HCT116 (cell line): ENCODE measurements at regions not wholly inside any gene's neighbourhood (a gene's known extent, or its start where the extent isn't known, plus 50 kb on each side); places are given as distances from the start of the nearest gene placed in this dataset.

ENCODE experiments used
- ATAC-seq: fragments of 200-7000 bp; cut with Tn5 transposase; 2 replicates; pipeline ENCODE4 v1.9.1; 2020; ENCODE audit warnings: mild to moderate bottlenecking, moderate library complexity
- BruUV-seq: library from RNA; stranded (reverse); fragments of 400-500 nt; replicated peaks from 2 replicates; lab custom pipeline; 2021; lab: Mats Ljungman, UMichigan
- CTCF ChIA-PET: fragments of 300-600 bp; sonication (Branson Sonifier 250); formaldehyde crosslinking; loops from one replicate; lab custom pipeline; 2021; ENCODE audit warnings: antibody characterized with exemption; lab: Charles Lee
- POLR2A ChIA-PET: fragments of 300-600, 350-600 bp; sonication (Branson Sonifier 250); formaldehyde crosslinking; loops from one replicate; lab custom pipeline; 2021; ENCODE audit warnings: antibody characterized with exemption; lab: Charles Lee
- RAD21 ChIA-PET, 2 experiments: fragments of 300-600 bp; sonication (Branson Sonifier 250); formaldehyde crosslinking; loops; one replicate each; lab custom pipeline; 2023; ENCODE audit warnings: low total read pairs in 2 of 2; ENCODE audit not compliant: uncharacterized antibody in 2 of 2, unreplicated experiment in 2 of 2, low non-redundant PET in 1 of 2; lab: Charles Lee
- DNase-seq: peaks from one replicate; pipeline ENCODE4 v3.0.0-alpha.2; 2010; ENCODE audit warnings: low read depth, low spot score
- H2AFZ ChIP-seq: fragments of 200-600 bp; shearing (Covaris generic), sonication (generic); 2 replicates; pipeline ENCODE4 v1.6.1; 2017; ENCODE audit warnings: low read depth, mixed run types, mixed read lengths, antibody characterized with exemption, low read length; ENCODE audit not compliant: poor library complexity, severe bottlenecking
- H3K27ac ChIP-seq: 2 replicates; pipeline ENCODE4 v1.5.1; 2012; ENCODE audit warnings: low read depth, low read length
- H3K27me3 ChIP-seq: fragments of 200-600 bp; sonication (generic); 2 replicates; pipeline ENCODE4 v1.6.1; 2016; ENCODE audit warnings: mixed run types, low read length, mixed read lengths; ENCODE audit not compliant: insufficient read depth
- H3K36me3 ChIP-seq, 2 experiments: fragments of 200-500 bp in 1 of 2; fragments of 200-600 bp in 1 of 2; sonication (Bioruptor generic) in 1 of 2; sonication (generic) in 1 of 2; 2 replicates each; pipeline versions ENCODE4 v1.5.1 to v1.6.1; 2014 to 2016; ENCODE audit warnings: low read length in 2 of 2, inconsistent platforms in 1 of 2, mixed read lengths in 1 of 2, mixed run types in 1 of 2; ENCODE audit not compliant: insufficient read depth in 2 of 2, control insufficient read depth in 1 of 2
- H3K4me1 ChIP-seq, 2 experiments: fragments of 200-600 bp in 1 of 2; sonication (generic) in 1 of 2; 2 replicates each; pipeline versions ENCODE4 v1.5.1 to v1.6.1; 2012 to 2017; ENCODE audit warnings: low read length in 2 of 2, inconsistent platforms in 1 of 2, mild to moderate bottlenecking in 1 of 2, mixed read lengths in 1 of 2, mixed run types in 1 of 2, moderate library complexity in 1 of 2; ENCODE audit not compliant: insufficient read depth in 2 of 2, control insufficient read depth in 1 of 2
- H3K4me2 ChIP-seq: fragments of 200-600 bp; sonication (generic); 2 replicates; pipeline ENCODE4 v1.6.1; 2017; ENCODE audit warnings: mixed run types, low read length, mixed read lengths
- H3K4me3 ChIP-seq, 2 experiments: fragments of 200-600 bp in 1 of 2; sonication (generic) in 1 of 2; replicated peaks in 1 of 2; 2 replicates each; pipeline ENCODE4 v1.5.1; 2011 to 2016; ENCODE audit warnings: low read length in 2 of 2, control low read depth in 1 of 2, low read depth in 1 of 2, mild to moderate bottlenecking in 1 of 2, mixed read lengths in 1 of 2, mixed run types in 1 of 2
- H3K79me2 ChIP-seq: fragments of 200-600 bp; sonication (generic); 2 replicates; pipeline ENCODE4 v1.6.1; 2017; ENCODE audit warnings: mild to moderate bottlenecking, mixed run types, low read length, moderate library complexity, mixed read lengths; ENCODE audit not compliant: insufficient read depth
- H3K9ac ChIP-seq: fragments of 200-600 bp; sonication (generic); 2 replicates; pipeline ENCODE4 v1.6.1; 2016; ENCODE audit warnings: low read length, mixed read lengths
- H3K9me2 ChIP-seq: fragments of 200-600 bp; sonication (generic), shearing (Covaris generic); 2 replicates; pipeline ENCODE4 v1.6.1; 2017; ENCODE audit warnings: mixed run types, mild to moderate bottlenecking, moderate library complexity; ENCODE audit not compliant: insufficient read depth
- H3K9me3 ChIP-seq, 2 experiments: fragments of 200-500 bp in 1 of 2; fragments of 200-600 bp in 1 of 2; sonication (Bioruptor generic) in 1 of 2; sonication (generic) in 1 of 2; 2 replicates each; pipeline ENCODE4 v1.6.1; 2014 to 2017; ENCODE audit warnings: low read length in 2 of 2, mixed read lengths in 2 of 2, inconsistent platforms in 1 of 2, low read depth in 1 of 2, mild to moderate bottlenecking in 1 of 2, mixed run types in 1 of 2, moderate library complexity in 1 of 2; ENCODE audit not compliant: control insufficient read depth in 1 of 2, insufficient read depth in 1 of 2
- H4K20me1 ChIP-seq: fragments of 200-600 bp; sonication (generic), shearing (Covaris generic); 2 replicates; pipeline ENCODE4 v1.6.1; 2017; ENCODE audit warnings: mixed run types, mild to moderate bottlenecking, moderate library complexity; ENCODE audit not compliant: insufficient read depth
- CBX3 ChIP-seq: IDR thresholded peaks from 2 replicates; pipeline ENCODE4 v1.6.1; 2012; ENCODE audit warnings: low read depth
- CEBPB ChIP-seq: IDR thresholded peaks from 2 replicates; pipeline ENCODE4 v1.6.1; 2012; ENCODE audit warnings: low read depth
- EZH2 ChIP-seq: fragments of 200-600 bp; sonication (generic); IDR thresholded peaks from 2 replicates; pipeline ENCODE4 v1.6.1; 2017; ENCODE audit warnings: antibody characterized with exemption, mixed run types
- FOSL1 ChIP-seq: IDR thresholded peaks from 2 replicates; pipeline ENCODE4 v1.6.1; 2012; ENCODE audit warnings: low read depth
- MAX ChIP-seq: IDR thresholded peaks from 2 replicates; pipeline ENCODE4 v1.6.1; 2012
- POLR2A ChIP-seq: IDR thresholded peaks from 2 replicates; pipeline ENCODE4 v1.7.0; 2011; ENCODE audit warnings: borderline replicate concordance; ENCODE audit not compliant: insufficient read depth, insufficient read length; ENCODE audit errors: extremely low read depth
- RAD21 ChIP-seq: IDR thresholded peaks from 2 replicates; pipeline ENCODE4 v1.6.1; 2012; ENCODE audit warnings: low read depth, mild to moderate bottlenecking
- SIN3A ChIP-seq: IDR thresholded peaks from 2 replicates; pipeline ENCODE4 v1.6.1; 2012; ENCODE audit warnings: low read depth
- SRF ChIP-seq: IDR thresholded peaks from 2 replicates; pipeline ENCODE4 v1.6.1; 2012; ENCODE audit warnings: low read depth
- TCF7L2 ChIP-seq: IDR thresholded peaks from 2 replicates; pipeline ENCODE4 v1.7.0; 2011; ENCODE audit warnings: borderline replicate concordance, inconsistent platforms; ENCODE audit not compliant: insufficient read depth, insufficient read length; ENCODE audit errors: extremely low read depth
- YY1 ChIP-seq: IDR thresholded peaks from 2 replicates; pipeline ENCODE4 v1.6.1; 2011; ENCODE audit warnings: low read length, low read depth, moderate library complexity, mild to moderate bottlenecking; ENCODE audit not compliant: insufficient replicate concordance; ENCODE audit errors: extremely low read depth
- ZFX ChIP-seq: fragments of 450-650 bp; IDR thresholded peaks from 2 replicates; pipeline ENCODE4 v1.6.1; 2017
- ZNF274 ChIP-seq: fragments of 200-500 bp; sonication (Bioruptor generic); IDR thresholded peaks from 2 replicates; pipeline ENCODE4 v1.6.1; 2014; ENCODE audit warnings: mild to moderate bottlenecking, low read depth, low read length, inconsistent platforms
- intact Hi-C: fragments of 100-400 bp; cut with micrococcal nuclease; formaldehyde crosslinking; loops from 2 replicates; pipeline ENCODE4 v1.10.0; 2022
- TF ChIP-seq, protein P1 (sequence below): IDR thresholded peaks from 2 replicates; pipeline ENCODE4 v1.6.1; 2012

- Histone ChIP-seq H3K27ac (no peak overlapping the region), H4K20me1 (no peaks in the 10 kb centered on the region), H3K9ac (no peak overlapping the region), H3K4me3 (no peak overlapping the region), H2AFZ (no peak overlapping the region), H3K9me2 (no peaks in the 10 kb centered on the region), H3K9me3 (peaks cover 3 to 11% of the 10 kb centered on the region in 2 experiments; a peak in 2 of 4 replicates), H3K4me2 (no peak overlapping the region), H3K4me1 (no peaks in the 10 kb centered on the region), H3K36me3 (no peaks in the 10 kb centered on the region), H3K79me2 (no peaks in the 10 kb centered on the region), H3K27me3 (no peaks in the 10 kb centered on the region)
- ChIA-PET CTCF (no interaction called here), RAD21 (no interaction called here), POLR2A (no interaction called here)
- no peak for DNase-seq
- TF ChIP-seq ZNF274 (no peak), SIN3A (no peak), SRF (no peak), MAX (no peak), ZFX (no peak), POLR2A (no peak), YY1 (no peak), EZH2 (no peak), CEBPB (no peak), TCF7L2 (no peak), CBX3 (no peak), RAD21 (no peak), FOSL1 (no peak)
- TF ChIP-seq, protein P1, sequence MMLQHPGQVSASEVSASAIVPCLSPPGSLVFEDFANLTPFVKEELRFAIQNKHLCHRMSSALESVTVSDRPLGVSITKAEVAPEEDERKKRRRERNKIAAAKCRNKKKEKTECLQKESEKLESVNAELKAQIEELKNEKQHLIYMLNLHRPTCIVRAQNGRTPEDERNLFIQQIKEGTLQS: no peak
- BruUV-seq: no TSS peak
- intact Hi-C loops: no loop called here
- ATAC-seq: no peak
These were observed 640.4 kb upstream of the ROBO1 start for GRCh38 chr3:80408030-80408721.
